HepG2 (cell line): ENCODE measurements at regions not wholly inside any gene's neighbourhood (a gene's known extent, or its start where the extent isn't known, plus 50 kb on each side); places are given as distances from the start of the nearest gene placed in this dataset.

Experiments used
- ATAC-seq: fragments of 200-7000 bp; cut with Tn5 transposase; 3 replicates; pipeline ENCODE4 v1.9.1; 2020; ENCODE audit warnings: mild to moderate bottlenecking, moderate library complexity
- BruUV-seq: library from RNA; stranded (reverse); fragments of 400-500 nt; replicated peaks from 2 replicates; lab custom pipeline; 2021; lab: Mats Ljungman, UMichigan
- CTCF ChIA-PET: fragments of 300-600 bp; formaldehyde crosslinking; extraction: SDS; loops from one replicate; lab custom pipeline; 2021; ENCODE audit warnings: low total read pairs, inconsistent platforms, low intra/inter-chr PET ratio; lab: Yijun Ruan, JAX
- POLR2A ChIA-PET: fragments of 350-600 bp; sonication (Branson Sonifier 250); formaldehyde crosslinking; loops from one replicate; lab custom pipeline; 2020; ENCODE audit warnings: antibody characterized with exemption, inconsistent platforms; lab: Yijun Ruan, JAX
- DNase-seq: peaks from one replicate; pipeline ENCODE4 v3.0.0-alpha.2; 2015; ENCODE audit warnings: low spot score
- FAIRE-seq: peaks from 3 replicates; lab custom pipeline; 2011; peaks lifted over from hg19 to GRCh38; lab: Jason Lieb, UNC
- H2AFZ ChIP-seq: one replicate; pipeline ENCODE4 v1.6.1; 2011; ENCODE audit warnings: low read length, inconsistent platforms
- H3K27ac ChIP-seq: fragments of 300-600 bp; 3 replicates; pipeline ENCODE4 v1.8.0; 2011; ENCODE audit warnings: mixed run types, mild to moderate bottlenecking, mixed read lengths, low read length, inconsistent platforms; ENCODE audit not compliant: insufficient read depth; ENCODE audit errors: extremely low read length
- H3K27me3 ChIP-seq, 2 experiments: fragments of 200-600 bp in 1 of 2; 2 replicates in 1 of 2; 3 replicates in 1 of 2; pipeline versions ENCODE4 v1.6.0 to v1.8.0; 2011; ENCODE audit warnings: low read length in 2 of 2, mild to moderate bottlenecking in 2 of 2, moderate library complexity in 2 of 2, inconsistent platforms in 1 of 2; ENCODE audit not compliant: insufficient read depth in 2 of 2, control insufficient read depth in 1 of 2
- H3K36me3 ChIP-seq, 2 experiments: fragments of 200-600 bp in 1 of 2; replicated peaks in 1 of 2; 2 replicates in 1 of 2; 3 replicates in 1 of 2; pipeline versions ENCODE4 v1.5.1 to v1.8.0; 2011; ENCODE audit warnings: low read length in 2 of 2, inconsistent platforms in 1 of 2; ENCODE audit not compliant: insufficient read depth in 2 of 2, control insufficient read depth in 1 of 2
- H3K4me1 ChIP-seq: 2 replicates; pipeline ENCODE4 v1.5.1; 2012; ENCODE audit warnings: low read length, inconsistent platforms; ENCODE audit not compliant: insufficient read depth
- H3K4me2 ChIP-seq: 2 replicates; pipeline ENCODE4 v1.6.0; 2011; ENCODE audit warnings: low read depth, low read length, inconsistent platforms
- H3K4me3 ChIP-seq, 3 experiments: fragments of 200-600 bp in 1 of 3; sonication (generic), shearing (Covaris generic) in 1 of 3; replicated peaks in 1 of 3; 2 replicates each; pipeline ENCODE4 v1.5.1; 2011 to 2016; ENCODE audit warnings: low read length in 3 of 3, inconsistent platforms in 2 of 3, low read depth in 2 of 3, mild to moderate bottlenecking in 2 of 3, control low read depth in 1 of 3, mixed read lengths in 1 of 3; ENCODE audit not compliant: insufficient read depth in 1 of 3
- H3K79me2 ChIP-seq: one replicate; pipeline ENCODE4 v1.6.1; 2011; ENCODE audit warnings: low read length, inconsistent platforms; ENCODE audit not compliant: insufficient read depth
- H3K9ac ChIP-seq: 2 replicates; pipeline ENCODE4 v1.6.0; 2011; ENCODE audit warnings: mild to moderate bottlenecking, low read depth, low read length, inconsistent platforms; ENCODE audit not compliant: insufficient read depth
- H3K9me3 ChIP-seq: 2 replicates; pipeline ENCODE4 v1.5.1; 2012; ENCODE audit warnings: mild to moderate bottlenecking, low read length
- H4K20me1 ChIP-seq: 2 replicates; pipeline ENCODE4 v1.6.0; 2011; ENCODE audit warnings: inconsistent platforms, mild to moderate bottlenecking, low read length, moderate library complexity; ENCODE audit not compliant: insufficient read depth
- ATF4 ChIP-seq, 2 experiments: fragments of 450-650 bp in 1 of 2; sonication (generic) in 1 of 2; formaldehyde crosslinking; IDR thresholded peaks; 2 replicates each; pipeline versions ENCODE4 v1.5.0 to v1.8.0; 2020 to 2022; ENCODE audit warnings: mild to moderate bottlenecking in 1 of 2, missing genetic modification reagents in 1 of 2
- CSRNP2 ChIP-seq: sonication (generic); formaldehyde crosslinking; conservative IDR thresholded peaks from 2 replicates; pipeline ENCODE4 v1.8.0; 2022; ENCODE audit warnings: low read depth, missing genetic modification reagents
- GMEB2 ChIP-seq: IDR thresholded peaks from 2 replicates; pipeline ENCODE4 v1.6.1; 2016; ENCODE audit warnings: missing biosample characterization, missing genetic modification reagents, low read depth
- KMT2B ChIP-seq: IDR thresholded peaks from 2 replicates; pipeline ENCODE4 v1.6.1; 2016; ENCODE audit warnings: missing genetic modification reagents, missing compliant biosample characterization
- MAFG ChIP-seq: sonication (generic); formaldehyde crosslinking; IDR thresholded peaks from 2 replicates; pipeline ENCODE4 v1.5.1; 2020; ENCODE audit warnings: mild to moderate bottlenecking, missing genetic modification reagents
- PCBP1 ChIP-seq: fragments of 200-400 bp; formaldehyde crosslinking; IDR thresholded peaks from 2 replicates; pipeline ENCODE4 v1.6.1; 2017; ENCODE audit warnings: mild to moderate bottlenecking, low read depth, low read length, borderline replicate concordance
- TCF7L2 ChIP-seq: IDR thresholded peaks from 2 replicates; pipeline ENCODE4 v1.6.1; 2011; ENCODE audit warnings: mild to moderate bottlenecking, low read depth, low read length, moderate library complexity
- TFDP1 ChIP-seq: IDR thresholded peaks from 2 replicates; pipeline ENCODE4 v1.6.1; 2016; ENCODE audit warnings: missing compliant biosample characterization, missing genetic modification reagents, borderline replicate concordance
- THAP7 ChIP-seq: sonication (generic); formaldehyde crosslinking; IDR thresholded peaks from 2 replicates; pipeline ENCODE4 v1.8.1; 2023; ENCODE audit warnings: mild to moderate bottlenecking, missing genetic modification reagents
- USF2 ChIP-seq, 2 experiments: sonication (generic) in 1 of 2; formaldehyde crosslinking in 1 of 2; IDR thresholded peaks; 2 replicates each; pipeline versions ENCODE4 v1.5.1 to v1.6.1; 2011 to 2020; ENCODE audit warnings: borderline replicate concordance in 1 of 2, low read depth in 1 of 2, low read length in 1 of 2, mild to moderate bottlenecking in 1 of 2, missing genetic modification reagents in 1 of 2, moderate library complexity in 1 of 2
- ZNF567 ChIP-seq: sonication (generic); formaldehyde crosslinking; IDR thresholded peaks from 2 replicates; pipeline ENCODE4 v1.8.1; 2023; ENCODE audit warnings: mild to moderate bottlenecking, missing genetic modification reagents, borderline replicate concordance
- ZNF678 ChIP-seq: sonication (generic); formaldehyde crosslinking; IDR thresholded peaks from 2 replicates; pipeline ENCODE4 v1.4.0; 2020; ENCODE audit warnings: mild to moderate bottlenecking, missing genetic modification reagents
- ZNF788 ChIP-seq: sonication (generic); formaldehyde crosslinking; IDR thresholded peaks from 2 replicates; pipeline ENCODE4 v1.5.0; 2020; ENCODE audit warnings: mild to moderate bottlenecking, missing genetic modification reagents, borderline replicate concordance
- ZNF816 ChIP-seq: sonication (generic); formaldehyde crosslinking; IDR thresholded peaks from 2 replicates; pipeline ENCODE4 v1.8.0; 2022; ENCODE audit warnings: missing genetic modification reagents, mild to moderate bottlenecking, borderline replicate concordance
- ZNF841 ChIP-seq: sonication (generic); formaldehyde crosslinking; IDR thresholded peaks from 2 replicates; pipeline ENCODE4 v1.8.1; 2023; ENCODE audit warnings: missing genetic modification reagents, borderline replicate concordance
- WGBS: methylation state at CpG from one replicate; pipeline ENCODE4 v1.1.6; 2017; ENCODE audit warnings: low lambda C conversion rate; 5-methylcytosine and 5-hydroxymethylcytosine counted together
- in situ Hi-C: cut with HindIII; loops from 2 replicates; pipeline ENCODE4 v1.10.0; 2017; ENCODE audit warnings: low pct_unique_long_range_greater_than_20kb; ENCODE audit not compliant: extremely low pct_ligation_motif_present
- intact Hi-C: fragments of 100-400 bp; cut with micrococcal nuclease; formaldehyde crosslinking; loops from one replicate; pipeline ENCODE4 v1.10.0; 2022; ENCODE audit not compliant: unreplicated experiment

- Histone ChIP-seq H3K4me2 (no peak overlapping the region), H3K9me3 (no peaks in the 10 kb centered on the region), H4K20me1 (no peaks in the 10 kb centered on the region), H3K79me2 (no peaks in the 10 kb centered on the region), H3K27me3 (no peaks in the 10 kb centered on the region; a peak in 1 of 5 replicates), H3K36me3 (no peaks in the 10 kb centered on the region), H2AFZ (no peak overlapping the region), H3K4me3 (no peak overlapping the region), H3K27ac (no peak overlapping the region), H3K4me1 (no peaks in the 10 kb centered on the region), H3K9ac (no peak overlapping the region)
- TF ChIP-seq ATF4 (CRISPR knock-in tag; IDR thresholded peaks at IDR 0.05) (no peak), ZNF788 (CRISPR knock-in tag) (no peak), ZNF816 (CRISPR knock-in tag) (no peak), ZNF678 (CRISPR knock-in tag) (no peak), ZNF841 (CRISPR knock-in tag) (no peak), USF2 (IDR thresholded peaks at IDR 0.05; ENCODE audit: low read depth, low read length) (no peak), USF2 (CRISPR knock-in tag; IDR thresholded peaks at IDR 0.05; ENCODE audit: borderline replicate concordance) (no peak), TCF7L2 (no peak), MAFG (CRISPR knock-in tag) (no peak), GMEB2 (no peak), KMT2B (CRISPR knock-in tag) (no peak), PCBP1 (no peak), THAP7 (CRISPR knock-in tag) (no peak), TFDP1 (CRISPR knock-in tag) (no peak), ZNF567 (CRISPR knock-in tag) (no peak), CSRNP2 (CRISPR knock-in tag) (no peak)
- no peak for DNase-seq
- no TSS peak for BruUV-seq
- ChIA-PET POLR2A (no interaction called here), CTCF (no interaction called here)
- no peak for ATAC-seq
- in situ Hi-C loops (no loop called here), intact Hi-C loops (no loop called here)
- FAIRE-seq: no peak
- 0% methylated on average over 1 of the region's 1 CpG for WGBS
Measured at GRCh38 chr5:91532281-91532680, 149.2 kb upstream of the ARRDC3 start.
